Neural progenitor cell (in vitro differentiated cells): ENCODE measurements at regions not wholly inside any gene's neighbourhood (a gene's known extent, or its start where the extent isn't known, plus 50 kb on each side); places are given as distances from the start of the nearest gene placed in this dataset.
"Not testable (repeated sequence)": the region's sequence is repeated elsewhere in the genome, so short reads cannot be mapped to it uniquely, and the experiment has no call there.

ENCODE experiments used
- DNase-seq: peaks from one replicate; pipeline ENCODE4 v3.0.0-alpha.2; 2016; ENCODE audit warnings: low spot score
- H2AFZ ChIP-seq: fragments of 200-600 bp; sonication (generic); replicated peaks from 2 replicates; pipeline ENCODE4 v1.6.1; 2016; ENCODE audit warnings: antibody characterized with exemption
- H3F3A ChIP-seq: fragments of 200-600 bp; sonication (generic); 2 replicates; pipeline ENCODE4 v1.6.1; 2016; ENCODE audit warnings: antibody characterized with exemption, low read depth
- H3K27ac ChIP-seq: fragments of 200-600 bp; sonication (generic); 2 replicates; pipeline ENCODE4 v1.5.1; 2016; ENCODE audit warnings: mild to moderate bottlenecking
- H3K27me3 ChIP-seq: fragments of 200-600 bp; sonication (generic); 2 replicates; pipeline ENCODE4 v1.6.1; 2016; ENCODE audit warnings: mild to moderate bottlenecking, moderate library complexity
- H3K36me3 ChIP-seq: fragments of 200-600 bp; sonication (generic); 2 replicates; pipeline ENCODE4 v1.5.1; 2016
- H3K4me1 ChIP-seq: fragments of 200-600 bp; sonication (generic); 2 replicates; pipeline ENCODE4 v1.6.1; 2016; ENCODE audit warnings: mixed run types
- H3K4me2 ChIP-seq: fragments of 200-600 bp; sonication (generic); 2 replicates; pipeline ENCODE4 v1.6.1; 2016
- H3K4me3 ChIP-seq: fragments of 200-600 bp; sonication (generic); 2 replicates; pipeline ENCODE4 v1.5.1; 2016
- H3K79me2 ChIP-seq: fragments of 200-600 bp; sonication (generic); 2 replicates; pipeline ENCODE4 v1.6.1; 2016; ENCODE audit warnings: low read depth
- H3K9ac ChIP-seq: fragments of 200-600 bp; sonication (generic); 2 replicates; pipeline ENCODE4 v1.6.1; 2016
- H3K9me3 ChIP-seq: fragments of 200-600 bp; sonication (generic); 2 replicates; pipeline ENCODE4 v1.5.1; 2016; ENCODE audit warnings: low read depth
- H4K20me1 ChIP-seq: fragments of 200-600 bp; sonication (generic); 2 replicates; pipeline ENCODE4 v1.6.1; 2016; ENCODE audit warnings: low read depth
- H3K27ac Mint-ChIP-seq: 3 replicates; pipeline ENCODE4 v1.8.0; 2021; ENCODE audit warnings: mixed read lengths
- H3K27me3 Mint-ChIP-seq: 2 replicates; pipeline ENCODE4 v1.8.0; 2022; ENCODE audit warnings: low read depth, mild to moderate bottlenecking, inconsistent platforms, moderate library complexity, mixed read lengths; ENCODE audit not compliant: insufficient read depth
- H3K36me3 Mint-ChIP-seq: 3 replicates; pipeline ENCODE4 v1.8.0; 2021; ENCODE audit warnings: mixed read lengths
- H3K4me1 Mint-ChIP-seq: 3 replicates; pipeline ENCODE4 v1.8.0; 2021; ENCODE audit warnings: mixed read lengths
- H3K4me3 Mint-ChIP-seq: 3 replicates; pipeline ENCODE4 v1.8.0; 2021; ENCODE audit warnings: mild to moderate bottlenecking, moderate library complexity, mixed read lengths
- H3K9me3 Mint-ChIP-seq: 3 replicates; pipeline ENCODE4 v1.8.0; 2020; ENCODE audit warnings: mixed read lengths
- EZH2 ChIP-seq: fragments of 200-600 bp; sonication (generic); IDR thresholded peaks from 2 replicates; pipeline ENCODE4 v1.6.1; 2017; ENCODE audit warnings: antibody characterized with exemption, mild to moderate bottlenecking, moderate library complexity
- EZH2phosphoT487 ChIP-seq: fragments of 200-600 bp; sonication (generic); IDR thresholded peaks from 2 replicates; pipeline ENCODE4 v1.6.1; 2017; ENCODE audit warnings: antibody characterized with exemption
- TF ChIP-seq, protein P1 (sequence below): fragments of 200-600 bp; sonication (generic); IDR thresholded peaks from 2 replicates; pipeline ENCODE4 v1.5.1; 2017; ENCODE audit warnings: antibody characterized with exemption, mild to moderate bottlenecking

- Histone ChIP-seq H3F3A (peaks cover 22% of the 10 kb centered on the region), H3K9me3 (no peaks in the 10 kb centered on the region), H3K36me3 (no peaks in the 10 kb centered on the region), H3K79me2 (no peaks in the 10 kb centered on the region), H3K27me3 (no peaks in the 10 kb centered on the region), H3K9ac (no peak overlapping the region), H3K4me3 (no peak overlapping the region), H3K4me2 (no peak overlapping the region), H3K4me1 (peaks cover 4% of the 10 kb centered on the region), H2AFZ (no peak overlapping the region), H4K20me1 (no peaks in the 10 kb centered on the region), H3K27ac (no peak overlapping the region)
- no peak overlapping the region for H3K4me3 Mint-ChIP-seq
- H3K4me1 Mint-ChIP-seq = peaks cover 17% of the 10 kb centered on the region
- H3K9me3 Mint-ChIP-seq = no peaks in the 10 kb centered on the region
- DNase-seq = no peak
- H3K36me3 Mint-ChIP-seq = no peaks in the 10 kb centered on the region
- H3K27ac Mint-ChIP-seq = no peak overlapping the region
- no peak for TF ChIP-seq EZH2
- TF ChIP-seq EZH2phosphoT487 = no peak
- TF ChIP-seq, protein P1, sequence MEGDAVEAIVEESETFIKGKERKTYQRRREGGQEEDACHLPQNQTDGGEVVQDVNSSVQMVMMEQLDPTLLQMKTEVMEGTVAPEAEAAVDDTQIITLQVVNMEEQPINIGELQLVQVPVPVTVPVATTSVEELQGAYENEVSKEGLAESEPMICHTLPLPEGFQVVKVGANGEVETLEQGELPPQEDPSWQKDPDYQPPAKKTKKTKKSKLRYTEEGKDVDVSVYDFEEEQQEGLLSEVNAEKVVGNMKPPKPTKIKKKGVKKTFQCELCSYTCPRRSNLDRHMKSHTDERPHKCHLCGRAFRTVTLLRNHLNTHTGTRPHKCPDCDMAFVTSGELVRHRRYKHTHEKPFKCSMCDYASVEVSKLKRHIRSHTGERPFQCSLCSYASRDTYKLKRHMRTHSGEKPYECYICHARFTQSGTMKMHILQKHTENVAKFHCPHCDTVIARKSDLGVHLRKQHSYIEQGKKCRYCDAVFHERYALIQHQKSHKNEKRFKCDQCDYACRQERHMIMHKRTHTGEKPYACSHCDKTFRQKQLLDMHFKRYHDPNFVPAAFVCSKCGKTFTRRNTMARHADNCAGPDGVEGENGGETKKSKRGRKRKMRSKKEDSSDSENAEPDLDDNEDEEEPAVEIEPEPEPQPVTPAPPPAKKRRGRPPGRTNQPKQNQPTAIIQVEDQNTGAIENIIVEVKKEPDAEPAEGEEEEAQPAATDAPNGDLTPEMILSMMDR = no peak
- H3K27me3 Mint-ChIP-seq = peaks cover 3% of the 10 kb centered on the region
These were observed 90.9 kb upstream of the ASB18 start for GRCh38 chr2:236354973-236355595.

DNA sequence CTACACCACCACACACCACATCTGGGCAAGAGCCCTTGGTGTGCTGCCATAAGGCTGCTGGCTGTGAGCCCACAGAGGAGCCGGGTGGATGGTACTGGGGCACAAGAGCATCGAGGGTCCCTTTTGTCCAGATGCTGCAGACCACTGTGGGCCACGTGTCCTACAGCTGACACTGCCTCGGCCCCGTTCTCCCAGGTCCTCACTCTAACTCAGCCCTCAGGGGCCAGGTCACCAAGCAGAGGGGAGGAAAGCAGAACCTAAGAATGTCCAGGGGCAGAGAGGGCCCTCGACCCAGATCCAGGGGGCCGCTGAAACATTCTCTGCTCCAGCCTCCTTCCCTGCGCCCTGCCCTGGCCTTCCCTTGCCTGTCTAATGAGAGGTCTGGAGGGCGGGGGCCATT lies 91.7 kb upstream of the ASB18 start:
- Histone ChIP-seq H3K36me3 (no peaks in the 10 kb centered on the region), H3K9me3 (no peaks in the 10 kb centered on the region), H3K4me2 (no peak overlapping the region), H3K9ac (no peak overlapping the region), H3K4me1 (peaks cover 4% of the 10 kb centered on the region), H3K27me3 (no peaks in the 10 kb centered on the region), H3K4me3 (no peak overlapping the region), H3K79me2 (no peaks in the 10 kb centered on the region), H2AFZ (no peak overlapping the region), H3K27ac (no peak overlapping the region), H3F3A (peaks cover 22% of the 10 kb centered on the region), H4K20me1 (no peaks in the 10 kb centered on the region)
- no peak for DNase-seq
- no peak overlapping the region for H3K4me3 Mint-ChIP-seq
- no peaks in the 10 kb centered on the region for H3K9me3 Mint-ChIP-seq
- H3K36me3 Mint-ChIP-seq = no peaks in the 10 kb centered on the region
- no peak for TF ChIP-seq EZH2phosphoT487
- TF ChIP-seq, protein P1 = no peak
- no peak for TF ChIP-seq EZH2
- peaks cover 17% of the 10 kb centered on the region for H3K4me1 Mint-ChIP-seq
- H3K27ac Mint-ChIP-seq = no peak overlapping the region
- H3K27me3 Mint-ChIP-seq = peaks cover 3% of the 10 kb centered on the region

DNA sequence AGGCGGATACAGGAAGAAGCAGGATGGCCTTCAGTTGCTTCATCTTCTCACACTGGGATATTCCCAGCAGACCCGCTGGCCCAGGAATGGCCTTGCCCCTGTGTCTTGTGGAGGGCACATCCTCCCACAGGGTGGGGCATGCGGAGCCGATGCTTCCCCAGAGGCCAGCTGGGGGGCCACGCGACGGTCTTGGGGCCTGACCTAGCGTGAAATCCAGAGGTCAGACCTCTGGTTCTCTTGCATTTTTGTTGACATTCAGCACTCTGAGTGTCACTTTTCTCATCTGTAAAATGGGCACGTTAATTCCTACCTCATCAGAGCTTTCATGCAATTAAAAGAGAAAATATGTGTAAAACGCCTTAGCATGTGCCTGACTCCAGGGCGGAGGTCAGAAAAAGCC lies 92.1 kb upstream of the ASB18 start:
- H3K4me2 ChIP-seq, DNase-seq, H3K4me3 Mint-ChIP-seq, H3K4me1 ChIP-seq, H3K4me3 ChIP-seq, H3K27ac Mint-ChIP-seq, H3K27me3 ChIP-seq, H3K27ac ChIP-seq, H3K9me3 Mint-ChIP-seq, H4K20me1 ChIP-seq, H3K9me3 ChIP-seq, H3K36me3 ChIP-seq, H3K79me2 ChIP-seq, H3K36me3 Mint-ChIP-seq, H2AFZ ChIP-seq, H3K9ac ChIP-seq, H3K27me3 Mint-ChIP-seq: not testable (repeated sequence)
- peaks cover 17% of the 10 kb centered on the region for H3K4me1 Mint-ChIP-seq
- H3F3A ChIP-seq = peaks cover 22% of the 10 kb centered on the region

- not testable (repeated sequence) for H3K9ac ChIP-seq, H3K4me3 ChIP-seq, H3K9me3 ChIP-seq, H2AFZ ChIP-seq, H3K27ac Mint-ChIP-seq, H3K27me3 ChIP-seq, H3K27ac ChIP-seq, H3K36me3 Mint-ChIP-seq, H4K20me1 ChIP-seq, H3K9me3 Mint-ChIP-seq, H3K4me1 ChIP-seq, DNase-seq, H3K79me2 ChIP-seq, H3K27me3 Mint-ChIP-seq, H3K36me3 ChIP-seq, H3K4me3 Mint-ChIP-seq, H3K4me2 ChIP-seq
- H3K4me1 Mint-ChIP-seq = peaks cover 15% of the 10 kb centered on the region
- peaks cover 22% of the 10 kb centered on the region for H3F3A ChIP-seq
These were observed 94.3 kb upstream of the ASB18 start for GRCh38 chr2:236358482-236358881.
